PC-3 (cell line): ENCODE measurements at regions not wholly inside any gene's neighbourhood (a gene's known extent, or its start where the extent isn't known, plus 50 kb on each side); places are given as distances from the start of the nearest gene placed in this dataset.

ENCODE experiments used
- ATAC-seq: fragments of 200-7000 bp; cut with Tn5 transposase; 2 replicates; pipeline ENCODE4 v1.9.1; 2020; ENCODE audit warnings: mild to moderate bottlenecking, moderate library complexity
- BruUV-seq: library from RNA; stranded (reverse); fragments of 400-500 nt; replicated peaks from 2 replicates; lab custom pipeline; 2021; lab: Mats Ljungman, UMichigan
- CTCF ChIA-PET: fragments of 300-600 bp; sonication (Branson Sonifier 250); formaldehyde crosslinking; loops from one replicate; lab custom pipeline; 2022; ENCODE audit warnings: antibody characterized with exemption; lab: Charles Lee
- POLR2A ChIA-PET: fragments of 300-600 bp; sonication (Branson Sonifier 250); formaldehyde crosslinking; loops from one replicate; lab custom pipeline; 2022; ENCODE audit warnings: antibody characterized with exemption; ENCODE audit not compliant: unreplicated experiment; lab: Charles Lee
- DNase-seq: peaks from one replicate; pipeline ENCODE4 v3.0.0-alpha.2; 2015
- H2AFZ ChIP-seq: fragments of 300-600 bp; sonication (generic); 2 replicates; pipeline ENCODE4 v1.6.0; 2016; ENCODE audit warnings: antibody characterized with exemption, low read length
- H3F3A ChIP-seq: fragments of 300-600 bp; sonication (generic); one replicate; pipeline ENCODE4 v1.6.0; 2017; ENCODE audit warnings: antibody characterized with exemption, low read length, control low read depth, mild to moderate bottlenecking; ENCODE audit not compliant: unreplicated experiment
- H3K27ac ChIP-seq: fragments of 300-600 bp; sonication (generic); 2 replicates; pipeline ENCODE4 v1.5.1; 2016; ENCODE audit warnings: mild to moderate bottlenecking, low read length
- H3K27me3 ChIP-seq: fragments of 300-600 bp; sonication (generic); 2 replicates; pipeline ENCODE4 v1.6.1; 2016; ENCODE audit warnings: low read length, mixed read lengths
- H3K36me3 ChIP-seq: fragments of 300-600 bp; sonication (generic); 2 replicates; pipeline ENCODE4 v1.6.1; 2016; ENCODE audit warnings: low read depth, mixed run types, low read length, mixed read lengths
- H3K4me1 ChIP-seq: fragments of 300-600 bp; sonication (generic); 2 replicates; pipeline ENCODE4 v1.5.1; 2016; ENCODE audit warnings: low read length; ENCODE audit not compliant: insufficient read depth
- H3K4me2 ChIP-seq: fragments of 300-600 bp; sonication (generic); 2 replicates; pipeline ENCODE4 v1.6.0; 2016; ENCODE audit warnings: low read length
- H3K4me3 ChIP-seq: fragments of 300-600 bp; sonication (generic); 2 replicates; pipeline ENCODE4 v1.5.1; 2016; ENCODE audit warnings: mild to moderate bottlenecking, low read length, mixed read lengths
- H3K79me2 ChIP-seq: fragments of 300-600 bp; sonication (generic); 2 replicates; pipeline ENCODE4 v1.6.1; 2017; ENCODE audit warnings: low read length, mixed read lengths
- H3K9ac ChIP-seq: fragments of 300-600 bp; sonication (generic); 2 replicates; pipeline ENCODE4 v1.6.0; 2016; ENCODE audit warnings: mild to moderate bottlenecking, low read length
- H3K9me2 ChIP-seq: fragments of 300-600 bp; sonication (generic); replicated peaks from 2 replicates; pipeline ENCODE4 v1.6.1; 2016; ENCODE audit warnings: mixed run types, low read length, mixed read lengths
- H3K9me3 ChIP-seq: fragments of 300-600 bp; sonication (generic); 2 replicates; pipeline ENCODE4 v1.6.1; 2016; ENCODE audit warnings: low read length, mixed read lengths
- H4K20me1 ChIP-seq: fragments of 300-600 bp; sonication (generic); 2 replicates; pipeline ENCODE4 v1.6.1; 2016; ENCODE audit warnings: low read length, mixed read lengths
- CTCF ChIP-seq: fragments of 300-600 bp; sonication (generic); conservative IDR thresholded peaks from 2 replicates; pipeline ENCODE4 v1.5.1; 2017; ENCODE audit warnings: antibody characterized with exemption, low read depth, mild to moderate bottlenecking, low read length
- EZH2 ChIP-seq: fragments of 300-600 bp; sonication (generic); IDR thresholded peaks from one replicate; pipeline ENCODE4 v1.6.1; 2017; ENCODE audit warnings: antibody characterized with exemption, mild to moderate bottlenecking, low read length; ENCODE audit not compliant: unreplicated experiment
- EZH2phosphoT487 ChIP-seq: fragments of 300-600 bp; sonication (generic); IDR thresholded peaks from 2 replicates; pipeline ENCODE4 v1.6.1; 2018; ENCODE audit warnings: mild to moderate bottlenecking, antibody characterized with exemption, low read length, borderline replicate concordance
- intact Hi-C: fragments of 100-400 bp; cut with micrococcal nuclease; formaldehyde crosslinking; loops from 2 replicates; pipeline ENCODE4 v1.9.0; 2023

- no TSS peak for BruUV-seq
- Histone ChIP-seq H3K4me3 (no peak overlapping the region), H3K9me2 (no peaks in the 10 kb centered on the region), H3K9me3 (no peaks in the 10 kb centered on the region), H3F3A (no peaks in the 10 kb centered on the region), H3K27ac (no peak overlapping the region), H4K20me1 (no peaks in the 10 kb centered on the region), H3K36me3 (no peaks in the 10 kb centered on the region), H3K9ac (no peak overlapping the region), H3K27me3 (no peaks in the 10 kb centered on the region), H3K4me2 (no peak overlapping the region), H3K79me2 (no peaks in the 10 kb centered on the region), H3K4me1 (no peaks in the 10 kb centered on the region), H2AFZ (no peak overlapping the region)
- TF ChIP-seq EZH2 (no peak), EZH2phosphoT487 (no peak), CTCF (no peak)
- ATAC-seq (no peak), DNase-seq (no peak)
- intact Hi-C loops, result no loop called here
- ChIA-PET CTCF (no interaction called here), POLR2A (no interaction called here)
These were observed 166.4 kb upstream of the IRAK1BP1 start for GRCh38 chr6:78700991-78701390.

GRCh38 chr6:78701407-78701806 lies 165.9 kb upstream of the IRAK1BP1 start:
- ATAC-seq, result peak; percentile 42; the same call in 1 of the 2 replicates
- H3K9ac ChIP-seq, result no peak overlapping the region
- ChIA-PET POLR2A (no interaction called here), CTCF (no interaction called here)
- H4K20me1 ChIP-seq, result no peaks in the 10 kb centered on the region
- H3K4me3 ChIP-seq, result no peak overlapping the region
- H3K9me2 ChIP-seq, result no peaks in the 10 kb centered on the region
- DNase-seq, result peak; percentile 60
- TF ChIP-seq EZH2phosphoT487 (no peak), EZH2 (no peak), CTCF (no peak)
- H3K27ac ChIP-seq, result no peak overlapping the region
- intact Hi-C loops, result no loop called here
- no peaks in the 10 kb centered on the region for H3K9me3 ChIP-seq
- no peaks in the 10 kb centered on the region for H3K79me2 ChIP-seq
- no peaks in the 10 kb centered on the region for H3K36me3 ChIP-seq
- H2AFZ ChIP-seq, result no peak overlapping the region
- H3K27me3 ChIP-seq, result no peaks in the 10 kb centered on the region
- H3F3A ChIP-seq, result no peaks in the 10 kb centered on the region
- no TSS peak for BruUV-seq
- no peaks in the 10 kb centered on the region for H3K4me1 ChIP-seq
- H3K4me2 ChIP-seq, result no peak overlapping the region

GRCh38 chr6:78709021-78709420 lies 158.3 kb upstream of the IRAK1BP1 start:
- DNase-seq (no peak), ATAC-seq (no peak)
- H3K27ac ChIP-seq, result no peak overlapping the region
- no peaks in the 10 kb centered on the region for H3K79me2 ChIP-seq
- H3K9me2 ChIP-seq, result no peaks in the 10 kb centered on the region
- intact Hi-C loops, result no loop called here
- no peak overlapping the region for H3K9ac ChIP-seq
- no peak overlapping the region for H3K4me2 ChIP-seq
- no peaks in the 10 kb centered on the region for H3K4me1 ChIP-seq
- no peaks in the 10 kb centered on the region for H4K20me1 ChIP-seq
- no peaks in the 10 kb centered on the region for H3F3A ChIP-seq
- no peaks in the 10 kb centered on the region for H3K36me3 ChIP-seq
- no peak overlapping the region for H2AFZ ChIP-seq
- no peaks in the 10 kb centered on the region for H3K27me3 ChIP-seq
- BruUV-seq, result no TSS peak
- H3K9me3 ChIP-seq, result no peaks in the 10 kb centered on the region
- no peak overlapping the region for H3K4me3 ChIP-seq
- ChIA-PET POLR2A (no interaction called here), CTCF (no interaction called here)
- TF ChIP-seq EZH2, result no peak
- no peak for TF ChIP-seq CTCF
- TF ChIP-seq EZH2phosphoT487, result no peak
